ENCODE measurements at regions not wholly inside any gene's neighbourhood (a gene's known extent, or its start where the extent isn't known, plus 50 kb on each side); places are given as distances from the start of the nearest gene placed in this dataset.

DNA sequence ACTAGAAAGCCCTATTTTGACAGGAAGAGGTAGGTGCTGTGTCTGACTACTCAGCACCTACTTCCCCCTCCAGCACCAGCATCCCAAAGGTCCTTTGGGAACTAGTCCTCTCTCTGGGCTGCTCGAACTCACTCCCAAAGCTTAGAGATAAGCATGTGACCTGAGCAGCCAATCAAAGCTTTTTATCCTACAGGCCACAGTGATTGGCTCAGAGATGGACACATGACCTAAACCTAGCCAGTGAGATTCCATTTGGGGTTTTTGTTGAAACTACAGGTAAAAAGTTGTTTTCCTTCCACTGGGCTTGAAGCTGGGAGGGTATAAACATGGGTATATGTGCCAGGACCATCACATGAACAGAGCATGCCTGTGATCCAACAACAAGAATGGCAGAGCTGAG lies 186.5 kb upstream of the PPP2R3A start:
- no peaks in the 10 kb centered on the region for H3K36me3 ChIP-seq (ENCODE audit: control insufficient read depth, insufficient read depth, low read length)
- no peak for DNase-seq

DNA sequence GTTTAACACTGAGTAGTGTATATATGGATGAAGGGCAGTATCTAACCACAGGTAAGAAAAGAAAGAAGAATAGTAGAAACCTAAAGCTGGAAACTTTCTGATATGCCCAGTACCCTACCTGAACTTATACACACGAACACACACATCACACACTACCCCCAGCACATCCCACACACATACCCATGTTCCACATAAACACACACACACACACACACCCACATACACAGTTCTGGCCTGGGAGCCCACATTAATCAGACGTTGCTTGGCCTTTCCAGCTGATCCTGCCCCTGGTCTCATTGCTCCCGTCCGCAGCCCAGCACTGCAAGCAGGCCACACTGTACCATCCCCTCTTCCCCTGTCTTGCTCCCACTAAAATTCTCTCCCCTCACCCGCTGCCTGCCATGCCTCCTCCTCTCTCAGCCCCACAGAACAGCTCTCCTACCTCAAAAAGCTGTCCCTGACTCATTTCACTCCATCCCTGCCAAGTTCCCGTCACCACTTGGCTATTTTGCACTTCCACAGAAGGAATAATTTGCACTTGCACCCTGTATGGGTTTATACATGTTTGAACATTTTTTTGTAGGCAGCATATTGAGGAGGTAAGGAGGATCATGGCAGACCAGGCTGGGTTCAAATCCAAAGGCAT lies 185.8 kb upstream of the PPP2R3A start:
- Histone ChIP-seq H3K4me2 (ENCODE audit: low read length) (no peak overlapping the region), H3K4me1 (ENCODE audit: control insufficient read depth, low read depth, low read length) (no peaks in the 10 kb centered on the region), H2BK15ac (replicated peaks; ENCODE audit: low read depth) (no peak overlapping the region), H3K23ac (ENCODE audit: low read length) (no peak overlapping the region), H3K27me3 (ENCODE audit: insufficient read depth, low read length, poor library complexity) (no peaks in the 10 kb centered on the region), H2BK5ac (ENCODE audit: low read length) (no peak overlapping the region), H3K27ac (ENCODE audit: low read depth, low read length) (no peak overlapping the region), H3K18ac (ENCODE audit: low read length) (no peak overlapping the region), H3K79me1 (ENCODE audit: low read length) (no peaks in the 10 kb centered on the region), H2AK5ac (ENCODE audit: low read length) (no peak overlapping the region), H4K5ac (ENCODE audit: low read length) (no peak overlapping the region), H3K79me2 (ENCODE audit: control insufficient read depth, insufficient read depth, low read length) (no peaks in the 10 kb centered on the region), H3K36me3 (ENCODE audit: control insufficient read depth, insufficient read depth, low read length) (no peaks in the 10 kb centered on the region), H4K8ac (ENCODE audit: low read depth, low read length) (no peak overlapping the region), H3K4me3 (ENCODE audit: low read length) (no peak overlapping the region), H3K9ac (ENCODE audit: low read length) (no peak overlapping the region), H2BK120ac (ENCODE audit: low read depth, low read length) (no peak overlapping the region), H3K56ac (ENCODE audit: low read length) (no peak overlapping the region), H3K4ac (ENCODE audit: low read depth, low read length) (no peak overlapping the region)
- WGBS (ENCODE audit: extremely low coverage, insufficient coverage, low lambda C conversion rate): no CpG with 5 or more reads among the region's 6 CpGs
- no peak for DNase-seq

More for the DNA sequence above, 186.5 kb upstream of the PPP2R3A start:
- Histone ChIP-seq H3K4me3 (ENCODE audit: low read length) (no peak overlapping the region), H4K5ac (ENCODE audit: low read length) (no peak overlapping the region), H3K27ac (ENCODE audit: low read depth, low read length) (no peak overlapping the region), H2BK5ac (ENCODE audit: low read length) (no peak overlapping the region), H3K9ac (ENCODE audit: low read length) (no peak overlapping the region), H2BK15ac (replicated peaks; ENCODE audit: low read depth) (no peak overlapping the region), H2AK5ac (ENCODE audit: low read length) (no peak overlapping the region), H3K4me2 (ENCODE audit: low read length) (no peak overlapping the region), H3K23ac (ENCODE audit: low read length) (no peak overlapping the region), H3K4me1 (ENCODE audit: control insufficient read depth, low read depth, low read length) (no peaks in the 10 kb centered on the region), H3K27me3 (ENCODE audit: insufficient read depth, low read length, poor library complexity) (no peaks in the 10 kb centered on the region), H3K79me1 (ENCODE audit: low read length) (no peaks in the 10 kb centered on the region), H2BK120ac (ENCODE audit: low read depth, low read length) (no peak overlapping the region), H4K8ac (ENCODE audit: low read depth, low read length) (no peak overlapping the region), H3K4ac (ENCODE audit: low read depth, low read length) (no peak overlapping the region), H3K18ac (ENCODE audit: low read length) (no peak overlapping the region), H3K79me2 (ENCODE audit: control insufficient read depth, insufficient read depth, low read length) (no peaks in the 10 kb centered on the region), H3K56ac (ENCODE audit: low read length) (no peak overlapping the region)
- no CpG with 5 or more reads among the region's 1 CpG for WGBS (ENCODE audit: extremely low coverage, insufficient coverage, low lambda C conversion rate)

DNA sequence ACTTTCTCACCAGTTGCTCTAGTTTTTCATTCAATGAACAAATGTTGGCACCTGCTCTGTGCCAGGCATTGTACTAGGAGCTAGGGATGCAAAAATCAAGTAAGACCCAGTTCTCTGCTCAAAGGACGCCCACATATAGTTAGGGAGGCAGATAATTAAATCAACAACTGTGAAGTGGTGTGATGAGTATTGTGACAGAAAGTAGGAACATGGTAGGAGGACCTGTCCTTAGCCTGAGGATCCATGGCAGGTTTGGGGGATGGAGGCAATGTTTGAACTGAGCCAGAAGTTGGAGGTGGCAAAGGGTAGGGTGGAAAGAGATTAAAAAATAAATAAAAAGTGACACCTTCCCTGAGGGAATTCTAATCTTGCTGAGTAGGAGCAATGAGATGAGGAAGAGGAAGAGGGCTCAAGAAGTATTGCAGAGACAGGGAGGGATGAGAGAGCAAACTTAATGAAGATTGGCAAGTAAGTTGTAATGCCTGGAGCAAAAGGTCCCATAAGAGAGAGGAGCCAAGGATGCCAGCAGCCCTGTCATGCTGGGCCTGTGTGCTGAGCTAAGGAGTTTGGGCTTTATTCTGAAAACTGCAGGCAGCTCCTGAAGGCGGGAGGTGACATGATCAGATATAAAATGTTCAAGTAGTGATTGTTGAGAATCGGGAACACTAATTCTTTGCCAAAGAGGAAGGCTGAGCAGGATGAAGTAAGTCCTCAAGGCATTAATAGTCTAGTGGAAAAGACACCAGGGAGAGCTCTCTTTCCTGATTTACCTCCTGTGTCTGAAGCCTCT lies 184.3 kb upstream of the PPP2R3A start:
- no peak overlapping the region for H2BK5ac ChIP-seq (ENCODE audit: low read length)
- H3K4me1 ChIP-seq (ENCODE audit: control insufficient read depth, low read depth, low read length): no peaks in the 10 kb centered on the region
- no peak overlapping the region for H2BK15ac ChIP-seq (replicated peaks; ENCODE audit: low read depth)
- H3K18ac ChIP-seq (ENCODE audit: low read length): no peak overlapping the region
- no peak overlapping the region for H3K4me3 ChIP-seq (ENCODE audit: low read length)
- no peaks in the 10 kb centered on the region for H3K36me3 ChIP-seq (ENCODE audit: control insufficient read depth, insufficient read depth, low read length)
- H3K4ac ChIP-seq (ENCODE audit: low read depth, low read length): no peak overlapping the region
- DNase-seq: no peak
- H2BK120ac ChIP-seq (ENCODE audit: low read depth, low read length): no peak overlapping the region
- no peak overlapping the region for H2AK5ac ChIP-seq (ENCODE audit: low read length)
- WGBS (ENCODE audit: extremely low coverage, insufficient coverage, low lambda C conversion rate): no CpG with 5 or more reads among the region's 3 CpGs
- H3K9ac ChIP-seq (ENCODE audit: low read length): no peak overlapping the region
- no peaks in the 10 kb centered on the region for H3K79me2 ChIP-seq (ENCODE audit: control insufficient read depth, insufficient read depth, low read length)
- H3K23ac ChIP-seq (ENCODE audit: low read length): no peak overlapping the region
- H3K79me1 ChIP-seq (ENCODE audit: low read length): no peaks in the 10 kb centered on the region
- H3K4me2 ChIP-seq (ENCODE audit: low read length): no peak overlapping the region
- H4K8ac ChIP-seq (ENCODE audit: low read depth, low read length): no peak overlapping the region
- H3K27ac ChIP-seq (ENCODE audit: low read depth, low read length): no peak overlapping the region
- H3K56ac ChIP-seq (ENCODE audit: low read length): no peak overlapping the region
- no peak overlapping the region for H4K5ac ChIP-seq (ENCODE audit: low read length)
- no peaks in the 10 kb centered on the region for H3K27me3 ChIP-seq (ENCODE audit: insufficient read depth, low read length, poor library complexity)

DNA sequence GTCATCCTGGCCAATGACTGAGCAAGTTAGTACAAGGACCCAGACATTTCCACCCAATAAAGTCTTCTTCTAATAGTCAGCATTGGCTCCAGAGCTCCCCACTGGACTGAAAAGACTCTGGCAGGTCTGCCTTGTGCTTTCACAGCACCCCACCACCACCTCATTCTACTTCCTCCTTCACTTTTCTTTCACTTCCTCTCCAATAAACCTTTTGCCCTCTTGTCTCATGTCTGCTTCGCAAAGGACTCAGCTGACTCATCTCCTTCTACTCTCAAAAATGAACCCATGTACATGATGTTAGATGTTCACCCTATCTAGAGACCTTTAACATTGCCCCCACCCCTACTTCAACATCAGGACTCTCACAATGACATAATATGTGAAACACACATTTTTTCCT lies 181.0 kb upstream of the PPP2R3A start:
- H2AK5ac ChIP-seq (ENCODE audit: low read length): no peak overlapping the region

DNA sequence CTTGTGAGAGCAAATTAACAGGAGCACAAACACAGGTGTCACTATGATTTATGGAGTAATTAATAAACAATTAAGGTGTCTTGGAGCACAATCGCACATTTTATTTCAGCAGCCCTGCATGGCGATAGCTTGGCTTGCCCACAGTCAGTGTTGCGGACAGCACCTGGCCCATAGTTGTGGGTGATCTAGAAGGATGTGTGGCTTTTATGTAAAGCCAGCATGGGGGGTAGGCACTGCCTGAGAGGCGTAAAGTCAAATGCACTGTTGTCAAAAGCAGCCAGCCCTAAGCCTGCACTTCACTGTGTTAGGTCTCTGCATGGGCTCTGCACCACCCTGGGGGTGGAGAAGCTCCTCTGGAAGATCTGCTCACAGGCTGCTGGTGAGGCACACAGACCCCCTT lies 177.4 kb upstream of the PPP2R3A start:
- no peak overlapping the region for H3K9ac ChIP-seq (ENCODE audit: low read length)
- H3K79me1 ChIP-seq (ENCODE audit: low read length): no peaks in the 10 kb centered on the region
- H3K4me1 ChIP-seq (ENCODE audit: control insufficient read depth, low read depth, low read length): no peaks in the 10 kb centered on the region
- no peak overlapping the region for H3K18ac ChIP-seq (ENCODE audit: low read length)
- H3K56ac ChIP-seq (ENCODE audit: low read length): no peak overlapping the region
- no peak overlapping the region for H2BK5ac ChIP-seq (ENCODE audit: low read length)
- H3K4ac ChIP-seq (ENCODE audit: low read depth, low read length): no peak overlapping the region
- H3K27ac ChIP-seq (ENCODE audit: low read depth, low read length): no peak overlapping the region
- H2AK5ac ChIP-seq (ENCODE audit: low read length): no peak overlapping the region
- H2BK120ac ChIP-seq (ENCODE audit: low read depth, low read length): no peak overlapping the region
- no peaks in the 10 kb centered on the region for H3K79me2 ChIP-seq (ENCODE audit: control insufficient read depth, insufficient read depth, low read length)
- no peak for DNase-seq
- H4K5ac ChIP-seq (ENCODE audit: low read length): no peak overlapping the region
- no peak overlapping the region for H4K8ac ChIP-seq (ENCODE audit: low read depth, low read length)
- no peak overlapping the region for H2BK15ac ChIP-seq (replicated peaks; ENCODE audit: low read depth)
- H3K4me3 ChIP-seq (ENCODE audit: low read length): no peak overlapping the region
- no peak overlapping the region for H3K23ac ChIP-seq (ENCODE audit: low read length)
- no CpG with 5 or more reads among the region's 4 CpGs for WGBS (ENCODE audit: extremely low coverage, insufficient coverage, low lambda C conversion rate)
- H3K36me3 ChIP-seq (ENCODE audit: control insufficient read depth, insufficient read depth, low read length): no peaks in the 10 kb centered on the region
- H3K27me3 ChIP-seq (ENCODE audit: insufficient read depth, low read length, poor library complexity): no peaks in the 10 kb centered on the region
- H3K4me2 ChIP-seq (ENCODE audit: low read length): no peak overlapping the region

More for the DNA sequence above, 181.0 kb upstream of the PPP2R3A start:
- Histone ChIP-seq H2BK120ac (ENCODE audit: low read depth, low read length) (no peak overlapping the region), H4K8ac (ENCODE audit: low read depth, low read length) (no peak overlapping the region), H3K18ac (ENCODE audit: low read length) (no peak overlapping the region), H3K79me2 (ENCODE audit: control insufficient read depth, insufficient read depth, low read length) (no peaks in the 10 kb centered on the region), H3K27ac (ENCODE audit: low read depth, low read length) (no peak overlapping the region), H3K4me3 (ENCODE audit: low read length) (no peak overlapping the region), H4K5ac (ENCODE audit: low read length) (no peak overlapping the region), H2BK5ac (ENCODE audit: low read length) (no peak overlapping the region), H3K27me3 (ENCODE audit: insufficient read depth, low read length, poor library complexity) (no peaks in the 10 kb centered on the region), H3K79me1 (ENCODE audit: low read length) (no peaks in the 10 kb centered on the region), H3K36me3 (ENCODE audit: control insufficient read depth, insufficient read depth, low read length) (no peaks in the 10 kb centered on the region), H3K4ac (ENCODE audit: low read depth, low read length) (no peak overlapping the region), H2BK15ac (replicated peaks; ENCODE audit: low read depth) (no peak overlapping the region), H3K4me1 (ENCODE audit: control insufficient read depth, low read depth, low read length) (no peaks in the 10 kb centered on the region), H3K23ac (ENCODE audit: low read length) (no peak overlapping the region), H3K9ac (ENCODE audit: low read length) (no peak overlapping the region), H3K56ac (ENCODE audit: low read length) (no peak overlapping the region), H3K4me2 (ENCODE audit: low read length) (no peak overlapping the region)
- no peak for DNase-seq
- no CpG with 5 or more reads among the region's 1 CpG for WGBS (ENCODE audit: extremely low coverage, insufficient coverage, low lambda C conversion rate)

Measured in mesendoderm (in vitro differentiated cells).